IPS-18c (cell line): ENCODE measurements at regions not wholly inside any gene's neighbourhood (a gene's known extent, or its start where the extent isn't known, plus 50 kb on each side); places are given as distances from the start of the nearest gene placed in this dataset.

Source experiments
- H3K4me3 ChIP-seq: 2 replicates; pipeline ENCODE4 v1.7.0; 2013; ENCODE audit warnings: low read depth, mild to moderate bottlenecking, low read length, moderate library complexity; ENCODE audit not compliant: insufficient read depth
- H3K9me3 ChIP-seq: one replicate; pipeline ENCODE4 v1.6.1; 2013; ENCODE audit warnings: mild to moderate bottlenecking, low read length, moderate library complexity; ENCODE audit not compliant: control insufficient read depth, insufficient read depth

DNA sequence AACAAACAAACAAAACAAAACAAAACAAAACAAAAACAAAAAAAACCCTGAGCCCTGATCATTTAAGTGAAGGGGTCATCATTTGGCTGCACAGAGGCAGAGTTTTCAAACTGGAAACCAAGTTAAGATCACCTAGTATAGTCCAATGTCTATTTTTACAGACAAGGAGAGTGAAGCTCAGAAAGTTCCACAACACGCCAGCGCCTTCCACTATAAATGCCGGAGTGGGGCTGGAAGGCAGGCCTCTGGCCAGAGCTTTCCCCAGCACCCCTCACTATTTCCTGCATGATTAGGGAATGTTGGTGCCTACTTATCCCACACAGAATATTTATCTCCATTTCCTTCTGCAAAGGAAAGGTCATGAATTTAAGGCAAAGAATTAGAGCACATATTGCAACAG, 319.7 kb upstream of the WWC1 start:
- no peak overlapping the region for H3K4me3 ChIP-seq
- H3K9me3 ChIP-seq, result no peaks in the 10 kb centered on the region

DNA sequence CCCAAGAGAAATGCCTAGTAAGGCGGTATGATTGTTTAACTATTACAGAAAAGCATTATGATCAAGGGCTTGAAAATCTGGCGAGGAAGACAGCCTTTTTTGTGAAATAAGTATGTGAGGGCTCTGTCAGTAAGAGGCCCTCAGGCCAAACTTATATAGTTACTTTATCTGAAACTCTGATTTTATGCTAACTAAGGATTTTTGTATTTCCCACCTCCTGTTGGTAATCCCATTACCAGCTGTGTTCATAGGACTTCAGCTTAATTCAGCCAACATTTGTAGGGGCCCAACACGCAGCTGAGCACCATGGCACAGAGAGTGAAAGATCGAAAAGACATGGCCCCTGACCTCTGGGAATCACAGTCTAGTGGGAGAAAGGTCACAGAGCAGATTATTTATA, 318.3 kb upstream of the WWC1 start:
- Histone ChIP-seq H3K4me3 (no peak overlapping the region), H3K9me3 (no peaks in the 10 kb centered on the region)

DNA sequence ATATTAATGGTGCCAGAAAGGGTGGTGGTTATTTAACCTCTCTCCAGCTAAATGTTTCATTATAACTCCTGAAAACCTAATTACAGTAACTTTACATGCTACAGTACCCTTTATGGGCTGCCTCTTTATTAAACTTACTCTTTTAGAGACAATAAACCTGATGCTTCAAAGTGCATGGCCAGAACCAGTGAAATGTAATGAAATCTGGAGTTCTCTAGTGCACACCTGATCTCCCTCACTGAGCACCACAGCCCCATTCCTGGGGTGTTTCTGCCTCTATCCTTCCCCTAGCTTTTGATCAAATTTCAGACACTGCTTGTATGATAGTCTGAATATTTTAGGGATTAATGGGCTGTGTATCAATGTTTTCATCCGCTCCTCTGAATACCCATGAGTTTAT, 306.5 kb upstream of the WWC1 start:
- no peaks in the 10 kb centered on the region for H3K9me3 ChIP-seq

DNA sequence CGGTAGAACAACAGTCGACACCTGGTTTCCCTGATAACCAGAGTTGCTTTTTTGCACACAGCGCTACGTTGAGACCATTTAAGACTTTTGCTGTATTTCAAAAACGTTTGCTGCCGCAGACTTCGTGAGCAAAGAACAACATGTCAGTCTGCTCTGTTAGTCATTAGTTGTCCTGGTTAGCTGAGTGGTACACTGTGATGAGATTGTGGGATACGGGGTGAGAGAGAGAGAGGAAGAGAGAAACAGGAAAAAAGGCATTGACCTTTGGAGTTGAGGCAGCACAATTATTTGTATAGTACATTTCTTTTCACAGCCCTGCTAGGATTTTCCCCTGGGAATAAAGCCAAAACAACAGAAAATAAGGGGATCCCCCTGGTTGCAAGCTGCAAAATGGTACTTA, 306.1 kb upstream of the WWC1 start:
- H3K9me3 ChIP-seq, result no peaks in the 10 kb centered on the region
- no peak overlapping the region for H3K4me3 ChIP-seq

More for the DNA sequence above, 306.5 kb upstream of the WWC1 start:
- H3K4me3 ChIP-seq, result no peak overlapping the region

DNA sequence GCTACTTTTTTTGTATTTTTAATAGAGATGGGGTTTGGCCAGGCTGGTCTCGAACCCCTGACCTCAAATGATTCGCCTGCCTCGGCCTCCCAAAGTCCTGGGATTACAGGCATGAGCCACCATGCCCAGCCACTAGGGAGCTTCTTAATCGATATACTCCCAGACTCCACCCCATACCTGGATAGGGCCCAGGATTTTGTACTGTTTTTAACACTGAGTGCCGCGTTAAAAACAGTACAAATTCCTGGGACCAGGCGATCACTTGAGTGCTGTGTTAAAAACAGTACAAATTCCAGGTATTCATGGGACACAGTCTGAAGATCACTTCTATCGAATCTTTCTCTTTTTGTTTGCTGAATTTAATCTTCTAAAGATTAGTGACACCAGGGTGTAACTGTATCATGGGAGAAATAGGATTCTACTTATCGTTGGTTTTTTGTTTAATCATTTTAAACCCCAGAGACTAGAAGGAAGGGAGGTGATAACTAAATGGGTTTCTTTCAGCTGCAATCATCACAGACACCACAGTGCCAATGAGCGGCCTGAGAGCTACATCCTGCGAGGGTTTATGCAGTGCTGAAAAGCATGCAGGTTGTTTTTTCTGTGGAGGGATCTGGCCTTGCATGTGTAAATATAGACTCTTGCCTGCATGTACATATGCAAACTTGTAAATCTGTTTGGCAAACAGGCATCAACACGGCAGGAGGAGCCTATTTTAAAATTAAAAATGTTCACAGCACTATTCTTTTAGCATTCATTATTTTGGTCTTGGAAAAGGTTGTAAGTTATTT, 303.8 kb upstream of the WWC1 start:
- Histone ChIP-seq H3K9me3 (no peaks in the 10 kb centered on the region), H3K4me3 (no peak overlapping the region)

GRCh38 chr5:167992868-167993267, 298.6 kb upstream of the WWC1 start:
- Histone ChIP-seq H3K4me3 (no peak overlapping the region), H3K9me3 (no peaks in the 10 kb centered on the region)

GRCh38 chr5:167993771-167994170, 297.7 kb upstream of the WWC1 start:
- Histone ChIP-seq H3K9me3 (no peaks in the 10 kb centered on the region), H3K4me3 (no peak overlapping the region)

DNA sequence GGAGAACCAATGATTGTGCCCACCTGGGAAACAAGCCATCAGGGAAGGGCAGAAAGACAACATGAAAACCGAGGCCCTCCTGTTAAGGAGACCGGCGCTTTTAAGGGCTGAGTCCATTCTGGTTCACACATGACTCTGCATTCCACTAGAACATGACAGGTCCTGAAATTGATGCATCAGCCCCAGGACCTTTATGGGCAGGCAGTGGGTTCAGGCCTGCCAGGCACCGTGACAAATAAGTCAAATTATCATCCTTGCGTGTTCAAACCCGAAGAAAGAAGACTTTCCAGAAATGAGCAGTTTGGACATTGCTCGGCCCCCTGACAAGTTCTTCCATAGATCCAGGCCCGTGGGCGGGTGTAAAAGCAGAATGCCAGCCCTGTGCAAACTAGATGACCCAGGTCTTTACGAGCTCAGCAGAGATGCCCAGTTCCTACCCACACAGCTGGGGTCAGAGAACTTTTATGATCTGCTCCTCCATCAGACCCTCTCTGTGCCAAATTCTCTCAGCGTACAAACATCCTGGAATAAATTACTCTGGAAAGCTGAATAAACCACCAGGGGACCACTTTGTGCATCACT, 295.5 kb upstream of the WWC1 start:
- no peak overlapping the region for H3K4me3 ChIP-seq
- H3K9me3 ChIP-seq, result no peaks in the 10 kb centered on the region

DNA sequence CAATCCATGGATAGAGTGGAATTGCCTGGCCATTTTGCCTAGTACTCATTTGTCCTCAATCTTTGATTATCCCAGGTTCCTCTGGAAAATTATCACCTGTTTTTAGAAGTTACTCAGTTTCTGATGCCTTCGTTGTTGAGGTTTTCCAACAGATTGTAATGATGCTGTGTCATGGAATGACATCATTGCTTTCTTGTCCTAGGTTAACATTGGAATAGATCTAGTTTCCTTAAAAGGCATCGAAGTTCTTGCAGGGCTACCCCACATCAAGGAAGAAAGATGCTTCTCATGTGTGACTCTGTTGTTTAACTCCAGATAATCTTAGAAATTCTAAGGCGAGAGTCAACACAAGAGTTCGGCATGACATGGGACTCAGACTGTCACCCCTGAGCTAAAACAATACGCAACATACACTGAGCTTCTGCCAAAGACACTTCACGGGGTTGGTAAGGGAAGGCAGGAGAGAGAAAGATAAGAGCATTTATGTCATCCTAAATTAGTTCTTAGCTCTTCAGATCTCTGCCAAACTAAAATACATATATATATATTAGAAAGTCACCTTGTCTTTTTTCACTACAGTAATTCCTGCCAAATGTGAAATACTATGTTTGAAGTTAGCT, 293.2 kb upstream of the WWC1 start:
- Histone ChIP-seq H3K9me3 (no peaks in the 10 kb centered on the region), H3K4me3 (no peak overlapping the region)

DNA sequence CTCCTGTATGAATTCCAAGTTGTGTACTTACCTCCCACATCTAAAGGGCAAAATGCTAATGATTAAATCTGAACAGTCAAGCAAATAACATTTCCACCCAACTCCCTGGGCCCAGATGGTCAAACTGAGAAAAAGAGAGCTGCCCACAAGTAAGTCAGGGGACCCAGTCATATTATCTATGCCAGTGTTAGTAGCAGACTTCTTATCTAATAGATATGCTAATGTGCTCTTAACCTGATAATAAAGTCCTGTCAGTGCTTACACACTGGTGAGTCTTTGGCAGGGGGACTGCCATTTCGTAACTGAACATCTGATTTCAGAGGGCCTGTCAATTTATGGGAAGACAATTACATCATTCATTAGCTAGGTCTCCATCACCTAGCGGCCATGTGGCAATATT, 292.3 kb upstream of the WWC1 start:
- Histone ChIP-seq H3K9me3 (no peaks in the 10 kb centered on the region), H3K4me3 (no peak overlapping the region)

- H3K9me3 ChIP-seq, result no peaks in the 10 kb centered on the region
- H3K4me3 ChIP-seq, result no peak overlapping the region
Measured at GRCh38 chr5:168001318-168001717, 290.1 kb upstream of the WWC1 start.

DNA sequence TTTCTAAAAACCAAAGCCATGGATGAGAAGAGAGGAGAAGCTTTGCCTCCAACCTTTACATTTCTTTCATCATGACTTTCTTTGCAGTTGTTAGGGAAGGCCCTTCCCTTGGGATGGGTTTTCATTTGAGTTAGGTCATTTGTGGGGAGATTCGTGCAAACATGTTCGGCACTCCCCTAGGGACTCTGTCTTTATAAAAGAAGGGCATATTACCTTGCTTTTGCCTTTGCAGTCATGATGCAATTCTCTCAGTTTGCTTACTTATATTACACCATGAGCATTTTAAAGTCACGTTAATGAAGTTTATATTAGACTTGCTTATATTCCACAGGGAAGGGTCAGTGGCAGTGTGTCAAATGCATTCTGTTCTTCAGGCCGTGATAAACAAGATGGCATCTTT, 289.3 kb upstream of the WWC1 start:
- no peak overlapping the region for H3K4me3 ChIP-seq
- no peaks in the 10 kb centered on the region for H3K9me3 ChIP-seq

DNA sequence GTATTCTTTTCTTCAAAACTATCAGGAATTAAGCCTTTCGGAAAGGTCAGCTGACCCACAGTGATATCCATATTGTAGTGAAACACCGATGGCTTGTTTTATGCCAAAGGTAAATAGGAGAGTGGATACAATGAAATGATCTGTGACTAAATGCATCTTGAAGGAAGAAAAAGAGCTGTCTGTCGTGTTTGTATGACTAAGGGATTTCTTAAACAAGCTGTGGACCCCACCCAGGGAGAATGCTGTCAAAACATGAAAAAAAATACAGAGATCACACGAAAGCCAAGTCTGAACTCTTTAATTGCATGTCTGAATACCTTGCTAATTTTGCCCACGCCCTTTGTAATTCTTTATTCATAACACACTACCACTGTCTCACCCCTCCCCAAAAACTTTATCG, 286.4 kb upstream of the WWC1 start:
- H3K4me3 ChIP-seq, result no peak overlapping the region
- H3K9me3 ChIP-seq, result no peaks in the 10 kb centered on the region

- Histone ChIP-seq H3K4me3 (no peak overlapping the region), H3K9me3 (no peaks in the 10 kb centered on the region)
Measured at GRCh38 chr5:168005936-168006335, 285.5 kb upstream of the WWC1 start.

GRCh38 chr5:168006456-168007130, 284.9 kb upstream of the WWC1 start:
- H3K4me3 ChIP-seq, result no peak overlapping the region

GRCh38 chr5:168007286-168007685, 284.2 kb upstream of the WWC1 start:
- Histone ChIP-seq H3K9me3 (no peaks in the 10 kb centered on the region), H3K4me3 (no peak overlapping the region)

More at GRCh38 chr5:168006456-168007130, 284.9 kb upstream of the WWC1 start:
- no peaks in the 10 kb centered on the region for H3K9me3 ChIP-seq

DNA sequence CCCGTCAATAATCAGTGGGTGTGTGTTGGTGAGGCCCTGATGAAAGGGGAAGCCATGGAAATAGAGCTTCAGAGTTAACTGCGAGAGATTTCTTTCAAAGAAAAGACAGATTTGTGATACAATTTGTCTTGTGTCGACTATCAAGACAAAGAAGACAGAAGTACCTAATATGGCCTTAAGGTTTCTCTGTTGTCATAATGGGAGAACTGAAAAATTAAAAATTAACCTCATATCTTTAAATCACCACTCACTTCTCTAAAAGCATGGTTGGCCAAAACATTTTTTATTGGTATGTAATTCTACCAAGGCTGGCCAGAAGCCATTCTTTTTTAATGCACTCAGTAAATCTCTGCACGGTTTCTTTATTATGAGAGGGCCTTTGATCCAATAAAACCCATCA, 282.9 kb upstream of the WWC1 start:
- Histone ChIP-seq H3K9me3 (no peaks in the 10 kb centered on the region), H3K4me3 (no peak overlapping the region)

DNA sequence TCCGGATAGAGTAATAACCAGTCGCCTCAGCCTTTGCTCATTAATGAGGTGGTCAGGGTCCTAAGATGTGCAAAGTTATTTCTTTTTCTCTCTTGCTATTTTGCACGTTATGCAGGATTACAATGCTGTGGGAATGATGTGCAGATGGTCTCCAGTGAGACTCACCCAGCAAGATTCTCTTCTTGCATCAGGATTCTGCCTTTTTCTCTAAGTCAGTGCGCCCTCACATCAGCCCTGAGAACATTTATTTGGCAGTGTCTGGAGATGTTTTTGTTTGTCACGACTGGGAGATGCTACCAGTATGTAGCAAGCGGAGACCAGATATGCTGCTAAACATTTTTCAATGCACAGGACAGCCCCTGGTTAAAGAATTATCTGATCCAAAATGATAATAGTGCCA, 280.3 kb upstream of the WWC1 start:
- H3K9me3 ChIP-seq, result no peaks in the 10 kb centered on the region

More for the DNA sequence above, 280.3 kb upstream of the WWC1 start:
- no peak overlapping the region for H3K4me3 ChIP-seq
